Ectodermal cell (in vitro differentiated cells): ENCODE measurements at regions not wholly inside any gene's neighbourhood (a gene's known extent, or its start where the extent isn't known, plus 50 kb on each side); places are given as distances from the start of the nearest gene placed in this dataset.

Experiments
- H3K27ac ChIP-seq: 2 replicates; pipeline ENCODE4 v1.7.0; 2013; ENCODE audit warnings: mild to moderate bottlenecking, low read depth, low read length; ENCODE audit not compliant: insufficient read depth, poor library complexity, severe bottlenecking
- H3K27me3 ChIP-seq: 2 replicates; pipeline ENCODE4 v1.7.0; 2013; ENCODE audit warnings: mild to moderate bottlenecking, low read length; ENCODE audit not compliant: insufficient read depth, control insufficient read depth, poor library complexity, severe bottlenecking
- H3K36me3 ChIP-seq: one replicate; pipeline ENCODE4 v1.7.0; 2013; ENCODE audit warnings: low read length; ENCODE audit not compliant: control insufficient read depth, insufficient read depth
- H3K4me1 ChIP-seq: one replicate; pipeline ENCODE4 v1.7.0; 2013; ENCODE audit warnings: low read length; ENCODE audit not compliant: control insufficient read depth, insufficient read depth
- H3K4me3 ChIP-seq: 2 replicates; pipeline ENCODE4 v1.7.0; 2013; ENCODE audit warnings: low read depth, low read length, control low read depth; ENCODE audit not compliant: insufficient read depth
- H3K9me3 ChIP-seq: 2 replicates; pipeline ENCODE4 v1.7.0; 2013; ENCODE audit warnings: mild to moderate bottlenecking, low read length, moderate library complexity; ENCODE audit not compliant: control insufficient read depth
- WGBS, 2 experiments: methylation state at CpG; one replicate each; pipeline ENCODE4 v1.1.7; 2013; ENCODE audit warnings: missing lambda C conversion rate in 2 of 2; 5-methylcytosine and 5-hydroxymethylcytosine counted together

DNA sequence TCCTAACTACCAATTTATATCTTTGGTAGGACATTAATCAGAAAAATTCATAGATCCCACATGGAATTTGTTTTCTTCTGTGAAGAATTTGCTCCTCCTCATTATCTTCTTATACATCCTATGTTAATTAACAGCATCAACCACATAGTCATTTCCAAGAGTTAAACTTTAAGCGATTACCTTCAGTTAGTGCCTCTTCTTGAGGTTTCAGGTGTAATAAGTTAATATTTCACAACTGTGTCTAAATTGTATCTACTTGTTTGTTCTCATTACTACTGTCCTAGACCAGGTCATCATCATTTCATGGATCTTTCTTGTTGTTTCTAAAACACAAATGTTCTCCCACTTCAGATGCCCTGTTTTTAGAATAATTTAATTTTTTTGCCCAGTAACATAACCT is 457.9 kb downstream of the FAT4 start:
- Histone ChIP-seq H3K27me3 (no peaks in the 10 kb centered on the region), H3K27ac (no peak overlapping the region), H3K4me3 (no peak overlapping the region), H3K9me3 (no peaks in the 10 kb centered on the region), H3K36me3 (no peaks in the 10 kb centered on the region), H3K4me1 (no peaks in the 10 kb centered on the region)
- WGBS, 2 experiments, result no CpG with 5 or more reads among the region's 1 CpG

- Histone ChIP-seq H3K4me3 (no peak overlapping the region), H3K4me1 (no peaks in the 10 kb centered on the region), H3K27me3 (no peaks in the 10 kb centered on the region), H3K36me3 (no peaks in the 10 kb centered on the region), H3K27ac (no peak overlapping the region), H3K9me3 (no peaks in the 10 kb centered on the region)
- 100% methylated on average over 1 of the region's 1 CpG; no CpG with 5 or more reads in 1 of the 2 experiments for WGBS, 2 experiments
Observed at GRCh38 chr4:125773502-125773901, 458.7 kb downstream of the FAT4 start.

DNA sequence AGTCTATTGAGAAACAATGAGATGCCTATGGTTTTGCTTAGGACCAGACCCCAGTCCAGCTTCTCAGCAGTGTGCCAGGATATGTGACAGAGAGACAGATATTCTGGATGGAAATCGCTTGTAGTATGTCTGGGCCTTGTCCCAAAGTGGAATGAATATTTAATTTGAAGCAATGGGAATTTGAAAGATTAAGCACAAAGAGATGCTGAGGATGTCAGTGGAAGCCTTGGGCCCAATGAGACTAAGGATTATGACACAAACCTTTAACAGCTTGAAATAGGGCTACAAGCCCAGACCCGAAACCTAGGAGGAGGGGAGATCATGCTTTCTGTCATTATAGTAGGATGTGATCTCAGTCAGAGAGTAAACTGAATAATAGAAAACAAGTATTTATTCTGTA is 459.2 kb downstream of the FAT4 start:
- no peaks in the 10 kb centered on the region for H3K4me1 ChIP-seq
- no peak overlapping the region for H3K27ac ChIP-seq
- H3K36me3 ChIP-seq, result no peaks in the 10 kb centered on the region
- no peaks in the 10 kb centered on the region for H3K9me3 ChIP-seq
- H3K27me3 ChIP-seq, result no peaks in the 10 kb centered on the region
- no peak overlapping the region for H3K4me3 ChIP-seq
- 89 to 93% methylated on average over 2 of the region's 2 CpGs for WGBS, 2 experiments

- Histone ChIP-seq H3K27ac (no peak overlapping the region), H3K4me1 (no peaks in the 10 kb centered on the region), H3K36me3 (no peaks in the 10 kb centered on the region), H3K9me3 (no peaks in the 10 kb centered on the region), H3K4me3 (no peak overlapping the region), H3K27me3 (no peaks in the 10 kb centered on the region)
- 92 to 94% methylated on average over 4 of the region's 4 CpGs for whole genome bisulfite sequencing, 2 experiments
Observed at GRCh38 chr4:125776146-125776545, 461.4 kb downstream of the FAT4 start.

GRCh38 chr4:125780164-125780563 is 465.4 kb downstream of the FAT4 start:
- Histone ChIP-seq H3K4me3 (no peak overlapping the region), H3K27ac (no peak overlapping the region), H3K36me3 (no peaks in the 10 kb centered on the region), H3K9me3 (no peaks in the 10 kb centered on the region), H3K4me1 (no peaks in the 10 kb centered on the region), H3K27me3 (no peaks in the 10 kb centered on the region)

DNA sequence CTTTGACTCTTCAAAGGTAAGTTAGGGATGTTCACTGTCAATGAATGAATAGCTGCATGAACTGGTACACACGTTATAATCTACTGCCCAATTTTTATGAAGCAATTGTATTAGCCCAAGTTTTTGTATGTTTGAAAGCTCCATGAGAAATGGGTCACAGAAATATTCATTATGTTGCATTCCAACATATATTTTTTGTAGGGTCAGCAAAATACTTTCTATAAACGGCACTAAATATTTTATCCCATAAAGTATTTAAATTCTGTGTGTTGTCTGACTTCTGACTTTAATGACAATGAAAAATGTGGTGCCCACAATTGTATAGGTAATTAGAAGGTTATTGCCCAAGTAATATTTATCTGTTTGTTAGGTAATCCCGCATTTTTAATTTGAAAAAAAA is 466.0 kb downstream of the FAT4 start:
- no peaks in the 10 kb centered on the region for H3K4me1 ChIP-seq
- H3K4me3 ChIP-seq, result no peak overlapping the region
- H3K27ac ChIP-seq, result no peak overlapping the region
- 92 to 93% methylated on average over 2 of the region's 3 CpGs for WGBS, 2 experiments
- H3K27me3 ChIP-seq, result no peaks in the 10 kb centered on the region
- no peaks in the 10 kb centered on the region for H3K9me3 ChIP-seq
- H3K36me3 ChIP-seq, result no peaks in the 10 kb centered on the region

- 86 to 97% methylated on average over 3 to 4 of the region's 4 CpGs for WGBS, 2 experiments
- Histone ChIP-seq H3K4me1 (no peaks in the 10 kb centered on the region), H3K27ac (no peak overlapping the region)
Observed at GRCh38 chr4:125781651-125782050, 466.9 kb downstream of the FAT4 start.

GRCh38 chr4:125784741-125785140 is 470.0 kb downstream of the FAT4 start:
- H3K4me1 ChIP-seq, result no peaks in the 10 kb centered on the region
- no peaks in the 10 kb centered on the region for H3K9me3 ChIP-seq
- H3K27ac ChIP-seq, result no peak overlapping the region

More at GRCh38 chr4:125781651-125782050, 466.9 kb downstream of the FAT4 start:
- Histone ChIP-seq H3K4me3 (no peak overlapping the region), H3K9me3 (no peaks in the 10 kb centered on the region), H3K36me3 (no peaks in the 10 kb centered on the region), H3K27me3 (no peaks in the 10 kb centered on the region)

DNA sequence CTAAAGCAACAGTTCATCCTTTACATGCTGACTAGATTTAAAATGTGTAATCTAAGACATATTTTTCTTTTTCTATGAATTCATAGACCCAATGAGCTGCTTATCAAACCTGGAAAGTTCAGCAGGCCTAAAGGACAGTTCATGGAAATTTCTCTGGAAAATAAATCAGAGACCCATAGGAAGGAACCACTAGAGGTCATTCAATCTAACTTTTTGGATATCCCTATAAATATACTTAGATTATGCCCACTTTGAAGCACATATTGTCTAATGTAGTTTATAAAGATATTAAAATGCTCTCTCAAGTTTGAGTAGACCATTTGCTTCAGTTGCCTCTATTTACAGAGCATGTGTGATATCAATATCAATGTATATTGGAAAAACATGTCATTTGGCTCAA is 473.0 kb downstream of the FAT4 start:
- H3K4me1 ChIP-seq, result no peaks in the 10 kb centered on the region
- H3K27ac ChIP-seq, result no peak overlapping the region
- H3K4me3 ChIP-seq, result no peak overlapping the region
- H3K27me3 ChIP-seq, result no peaks in the 10 kb centered on the region
- no peaks in the 10 kb centered on the region for H3K36me3 ChIP-seq
- H3K9me3 ChIP-seq, result no peaks in the 10 kb centered on the region

More at GRCh38 chr4:125784741-125785140, 470.0 kb downstream of the FAT4 start:
- H3K36me3 ChIP-seq, result no peaks in the 10 kb centered on the region
- no peak overlapping the region for H3K4me3 ChIP-seq
- H3K27me3 ChIP-seq, result no peaks in the 10 kb centered on the region

DNA sequence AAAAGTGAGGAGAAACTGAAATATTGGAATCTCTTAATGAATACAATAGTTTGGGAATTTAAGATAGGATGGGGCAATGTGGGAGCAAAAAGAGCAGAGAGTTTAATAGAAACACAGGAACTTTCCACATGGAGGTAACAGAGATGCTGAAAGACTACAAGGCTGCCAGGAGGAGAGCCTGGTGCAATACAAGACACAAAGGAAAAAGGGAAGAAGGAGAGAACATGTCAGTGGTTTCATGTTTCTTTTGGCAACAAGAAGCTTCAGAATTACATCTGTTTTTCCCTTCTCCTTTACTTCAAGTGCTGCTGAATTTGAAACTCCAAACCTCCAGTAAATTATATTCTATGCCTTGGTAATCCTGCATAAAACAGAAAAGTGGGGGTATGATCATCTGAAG is 474.3 kb downstream of the FAT4 start:
- no peak overlapping the region for H3K27ac ChIP-seq
- H3K9me3 ChIP-seq, result no peaks in the 10 kb centered on the region
- H3K27me3 ChIP-seq, result no peaks in the 10 kb centered on the region
- no peaks in the 10 kb centered on the region for H3K4me1 ChIP-seq
- no peak overlapping the region for H3K4me3 ChIP-seq
- H3K36me3 ChIP-seq, result no peaks in the 10 kb centered on the region

GRCh38 chr4:125791896-125792295 is 477.1 kb downstream of the FAT4 start:
- 100% methylated on average over 2 of the region's 2 CpGs; no CpG with 5 or more reads in 1 of the 2 experiments for WGBS, 2 experiments
- no peaks in the 10 kb centered on the region for H3K27me3 ChIP-seq
- H3K4me1 ChIP-seq, result no peaks in the 10 kb centered on the region

More at GRCh38 chr4:125791896-125792295, 477.1 kb downstream of the FAT4 start:
- Histone ChIP-seq H3K27ac (no peak overlapping the region), H3K36me3 (no peaks in the 10 kb centered on the region), H3K9me3 (no peaks in the 10 kb centered on the region), H3K4me3 (no peak overlapping the region)
